Astrocyte (in vitro differentiated cells and primary cell): ENCODE measurements at regions not wholly inside any gene's neighbourhood (a gene's known extent, or its start where the extent isn't known, plus 50 kb on each side); places are given as distances from the start of the nearest gene placed in this dataset.

ENCODE experiments used
- EZH2 ChIP-seq: IDR thresholded peaks from 2 replicates; pipeline ENCODE4 v1.6.1; 2012; ENCODE audit warnings: mild to moderate bottlenecking, low read length, inconsistent platforms; ENCODE audit not compliant: insufficient read depth
- TF ChIP-seq, protein P1 (sequence below): IDR thresholded peaks from 2 replicates; pipeline ENCODE4 v1.5.1; 2011; ENCODE audit warnings: low read depth, mild to moderate bottlenecking, inconsistent platforms, low read length, moderate library complexity; ENCODE audit not compliant: insufficient read depth

DNA sequence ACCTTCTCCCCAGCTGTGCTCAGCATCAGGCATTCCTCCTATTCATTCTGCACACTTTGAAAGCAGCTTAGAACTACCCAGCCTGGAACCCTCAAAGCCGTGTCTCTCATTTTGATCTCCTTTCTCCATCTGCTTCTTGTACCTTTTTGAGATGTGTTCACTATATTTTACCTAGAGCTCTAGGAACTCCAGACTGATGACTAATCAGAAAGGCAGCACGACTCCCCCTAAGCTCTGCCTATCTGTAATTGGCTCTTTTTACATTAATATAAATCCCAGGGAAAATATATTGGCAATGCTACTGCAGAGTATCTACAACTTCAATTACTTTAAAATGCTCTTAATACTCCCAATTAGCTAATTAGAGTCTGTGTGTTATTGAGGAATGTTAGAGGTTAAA is 671.5 kb downstream of the CBLN4 start:
- TF ChIP-seq, protein P1, sequence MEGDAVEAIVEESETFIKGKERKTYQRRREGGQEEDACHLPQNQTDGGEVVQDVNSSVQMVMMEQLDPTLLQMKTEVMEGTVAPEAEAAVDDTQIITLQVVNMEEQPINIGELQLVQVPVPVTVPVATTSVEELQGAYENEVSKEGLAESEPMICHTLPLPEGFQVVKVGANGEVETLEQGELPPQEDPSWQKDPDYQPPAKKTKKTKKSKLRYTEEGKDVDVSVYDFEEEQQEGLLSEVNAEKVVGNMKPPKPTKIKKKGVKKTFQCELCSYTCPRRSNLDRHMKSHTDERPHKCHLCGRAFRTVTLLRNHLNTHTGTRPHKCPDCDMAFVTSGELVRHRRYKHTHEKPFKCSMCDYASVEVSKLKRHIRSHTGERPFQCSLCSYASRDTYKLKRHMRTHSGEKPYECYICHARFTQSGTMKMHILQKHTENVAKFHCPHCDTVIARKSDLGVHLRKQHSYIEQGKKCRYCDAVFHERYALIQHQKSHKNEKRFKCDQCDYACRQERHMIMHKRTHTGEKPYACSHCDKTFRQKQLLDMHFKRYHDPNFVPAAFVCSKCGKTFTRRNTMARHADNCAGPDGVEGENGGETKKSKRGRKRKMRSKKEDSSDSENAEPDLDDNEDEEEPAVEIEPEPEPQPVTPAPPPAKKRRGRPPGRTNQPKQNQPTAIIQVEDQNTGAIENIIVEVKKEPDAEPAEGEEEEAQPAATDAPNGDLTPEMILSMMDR: no peak
- no peak for TF ChIP-seq EZH2
